Stimulated activated CD4-positive, alpha-beta T cell treated with anti-CD3 and anti-CD28 coated beads, Interleukin-12 subunit alpha, Interleukin-12 subunit beta, amount 100 ng/mL, for 48 hours (primary cell): ENCODE measurements at regions not wholly inside any gene's neighbourhood (a gene's known extent, or its start where the extent isn't known, plus 50 kb on each side); places are given as distances from the start of the nearest gene placed in this dataset.

Source experiments
- DNase-seq, 3 donors: peaks; one replicate each; pipeline ENCODE4 v3.0.0-alpha.2; 2020; ENCODE audit warnings: low read depth in 2 of 3, low spot score in 1 of 3

- DNase-seq: no peak
Measured at GRCh38 chr20:58162986-58163385, 65.5 kb downstream of the ANKRD60 start.

DNA sequence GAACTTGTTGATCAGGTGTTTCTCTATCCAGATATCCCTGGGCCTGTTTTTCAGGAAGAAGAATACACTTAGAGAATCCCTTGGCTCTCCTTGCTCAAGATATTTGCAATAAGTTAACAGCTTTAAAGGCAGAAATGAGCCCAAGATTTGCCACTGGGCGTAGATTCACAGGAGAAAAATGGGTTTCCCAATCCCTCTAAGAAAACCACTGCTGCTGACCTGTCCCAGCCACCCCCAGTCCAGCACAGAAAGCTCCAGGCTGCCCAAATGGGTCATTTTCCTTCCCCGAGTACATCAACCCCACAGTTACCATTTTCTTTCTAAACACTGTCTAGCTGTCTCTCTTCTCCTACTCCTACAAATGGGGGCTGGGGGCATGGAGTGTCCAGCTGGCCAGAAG lies 67.3 kb downstream of the ANKRD60 start:
- DNase-seq: no peak

- DNase-seq: no peak
Measured at GRCh38 chr20:58160451-58161061, 67.9 kb downstream of the ANKRD60 start.

GRCh38 chr20:58155148-58155925 lies 73.1 kb downstream of the ANKRD60 start:
- DNase-seq: no peak

GRCh38 chr20:58154113-58154512 lies 74.3 kb downstream of the ANKRD60 start:
- DNase-seq: no peak

DNA sequence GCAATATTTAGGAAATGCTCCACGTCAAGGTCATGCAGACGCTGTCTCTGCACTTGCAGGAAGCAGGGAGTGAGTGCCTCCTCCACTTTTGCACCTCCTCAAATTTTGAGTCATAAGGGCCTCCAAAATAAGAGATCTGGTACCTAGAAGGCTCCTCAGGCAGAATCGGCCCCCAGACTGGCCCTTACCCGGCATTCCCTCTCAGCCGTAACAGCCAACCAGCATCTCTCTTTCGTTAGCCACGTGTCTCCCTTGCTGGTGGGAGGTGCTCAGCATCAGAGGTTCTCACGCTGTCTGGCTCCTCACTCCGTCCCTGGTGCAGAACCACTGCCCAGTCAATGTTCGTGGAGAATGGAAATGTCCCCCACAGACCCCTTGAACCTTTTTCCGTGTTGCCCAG lies 75.3 kb downstream of the ANKRD60 start:
- DNase-seq: no peak

GRCh38 chr20:58150772-58151171 lies 77.7 kb downstream of the ANKRD60 start:
- no peak for DNase-seq

- DNase-seq: no peak
Measured at GRCh38 chr20:58149437-58150091, 78.9 kb downstream of the ANKRD60 start.

- DNase-seq: no peak
Measured at GRCh38 chr20:58148891-58149290, 79.6 kb downstream of the ANKRD60 start.

DNA sequence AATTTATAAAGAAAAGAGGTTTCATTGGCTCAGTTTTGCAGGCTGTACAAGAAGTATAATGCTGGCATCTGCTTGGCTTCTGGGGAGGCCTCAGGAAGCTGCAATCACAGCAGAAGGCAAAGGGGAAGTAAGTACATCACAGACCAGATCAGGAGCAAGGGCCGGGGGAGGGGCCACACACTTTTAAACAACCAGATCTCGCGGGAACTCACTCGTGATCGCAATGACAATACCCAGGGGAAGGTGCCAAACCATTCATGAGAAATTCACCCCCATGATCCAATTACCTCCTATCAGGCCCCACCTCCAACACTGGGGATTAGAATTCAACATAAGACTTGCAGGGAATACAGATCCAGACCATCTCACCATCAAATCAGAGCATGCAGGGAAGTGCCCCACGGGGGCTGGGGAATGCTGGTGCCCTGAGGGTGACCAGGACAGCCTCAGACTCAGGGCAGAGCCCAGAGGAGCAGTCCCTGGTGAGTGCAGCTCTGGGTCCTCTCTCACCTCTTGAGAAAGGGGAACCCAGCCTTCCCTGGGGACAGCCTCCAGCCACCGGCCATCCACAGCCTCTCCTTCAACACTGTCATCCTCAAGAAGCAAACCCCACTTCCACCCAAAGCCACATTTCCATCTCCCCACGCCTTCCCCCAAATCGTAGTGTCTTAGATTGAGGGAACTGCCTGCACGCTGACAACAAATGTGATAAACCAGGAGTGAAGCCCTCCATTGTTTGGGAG lies 80.7 kb downstream of the ANKRD60 start:
- no peak for DNase-seq

- DNase-seq: no peak
Measured at GRCh38 chr20:58146746-58147140, 81.7 kb downstream of the ANKRD60 start.

GRCh38 chr20:58146081-58146745 lies 82.2 kb downstream of the ANKRD60 start:
- DNase-seq: no peak

- no peak for DNase-seq
Measured at GRCh38 chr20:58145506-58146080, 82.9 kb downstream of the ANKRD60 start.

DNA sequence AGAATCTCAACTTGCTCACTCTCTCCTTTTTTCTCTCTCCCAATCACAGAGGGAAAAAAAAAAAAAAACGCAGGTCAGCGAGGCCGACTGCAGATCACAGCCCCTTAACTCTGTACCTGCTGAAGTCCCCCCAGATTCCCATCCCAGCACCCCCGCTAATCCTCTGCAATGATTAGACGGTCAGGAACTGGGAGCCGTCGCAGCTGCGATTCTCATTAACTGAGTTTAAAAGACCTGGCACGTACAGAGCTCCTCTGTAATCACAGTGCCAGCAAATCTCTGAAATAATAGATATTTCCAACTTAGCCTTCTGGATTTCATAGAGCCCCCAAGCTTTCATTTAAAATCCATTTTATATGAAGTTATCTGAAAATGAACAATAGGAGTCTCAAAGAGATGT lies 84.4 kb downstream of the ANKRD60 start:
- no peak for DNase-seq

DNA sequence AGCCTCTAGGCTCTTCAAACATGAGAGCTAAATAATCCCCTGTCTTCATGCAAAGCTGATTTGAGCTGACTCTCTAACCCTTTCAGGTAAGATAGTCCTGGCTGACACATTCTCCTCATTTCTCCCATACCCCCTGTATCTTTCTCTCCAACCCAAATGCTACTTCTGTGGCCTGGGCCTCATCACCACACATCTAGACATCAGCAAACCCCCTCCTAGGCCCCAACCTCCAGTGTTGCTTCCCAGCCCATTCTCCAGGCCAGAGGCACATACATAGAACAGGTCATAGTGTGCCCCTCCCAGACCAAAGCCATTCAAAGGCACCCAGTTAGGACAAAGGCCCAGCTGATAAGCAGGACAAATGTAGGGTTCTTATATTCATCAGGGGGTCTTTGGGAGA lies 84.9 kb downstream of the ANKRD60 start:
- DNase-seq: no peak

DNA sequence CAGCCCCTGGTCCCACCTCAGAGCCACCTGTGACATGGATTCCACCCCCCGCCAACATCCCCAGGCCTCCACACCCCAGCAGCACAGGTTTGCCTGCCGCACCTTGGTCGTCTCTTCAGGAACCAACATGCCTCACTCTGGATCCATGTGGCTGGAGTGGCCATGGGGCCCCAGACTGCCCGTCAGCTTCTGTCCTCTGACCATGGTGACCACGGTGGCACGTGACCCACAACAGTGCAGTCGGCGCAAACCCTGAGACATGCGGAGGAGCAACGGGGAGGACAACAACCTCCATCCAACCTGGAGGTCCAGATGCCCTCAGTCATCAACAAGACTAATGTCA lies 85.6 kb downstream of the ANKRD60 start:
- no peak for DNase-seq

GRCh38 chr20:58141971-58142842 lies 86.2 kb downstream of the ANKRD60 start:
- DNase-seq: no peak

GRCh38 chr20:58141496-58141895 lies 87.0 kb downstream of the ANKRD60 start:
- DNase-seq: no peak

- no peak for DNase-seq
Measured at GRCh38 chr20:58140787-58141425, 87.5 kb downstream of the ANKRD60 start.
